Muscle of leg (tissue), 3 donors: ENCODE measurements at regions not wholly inside any gene's neighbourhood (a gene's known extent, or its start where the extent isn't known, plus 50 kb on each side); places are given as distances from the start of the nearest gene placed in this dataset.
"Not testable (repeated sequence)": the region's sequence is repeated elsewhere in the genome, so short reads cannot be mapped to it uniquely, and the experiment has no call there.

Experiments
- DNase-seq: peaks from one replicate; pipeline ENCODE4 v3.0.0; 2013
- H3K27ac ChIP-seq: one replicate; pipeline ENCODE4 v1.5.1; 2013; ENCODE audit warnings: mild to moderate bottlenecking, low read length, control low read depth
- H3K27me3 ChIP-seq: one replicate; pipeline ENCODE4 v1.6.1; 2013; ENCODE audit warnings: low read length; ENCODE audit not compliant: control insufficient read depth, insufficient read depth
- H3K36me3 ChIP-seq: one replicate; pipeline ENCODE4 v1.6.1; 2013; ENCODE audit warnings: low read length; ENCODE audit not compliant: control insufficient read depth, insufficient read depth
- H3K4me1 ChIP-seq: one replicate; pipeline ENCODE4 v1.6.1; 2013; ENCODE audit warnings: low read length; ENCODE audit not compliant: control insufficient read depth, insufficient read depth
- H3K4me3 ChIP-seq: one replicate; pipeline ENCODE4 v1.5.1; 2013; ENCODE audit warnings: low read length, control low read depth
- H3K9me3 ChIP-seq: replicated peaks from 2 replicates; pipeline ENCODE4 v1.6.1; 2013; ENCODE audit warnings: low read depth, low read length; ENCODE audit not compliant: control insufficient read depth
- WGBS: methylation state at CpG from one replicate; pipeline ENCODE4 v1.1.5; 2013; ENCODE audit warnings: missing lambda C conversion rate; ENCODE audit not compliant: insufficient coverage; 5-methylcytosine and 5-hydroxymethylcytosine counted together

DNA sequence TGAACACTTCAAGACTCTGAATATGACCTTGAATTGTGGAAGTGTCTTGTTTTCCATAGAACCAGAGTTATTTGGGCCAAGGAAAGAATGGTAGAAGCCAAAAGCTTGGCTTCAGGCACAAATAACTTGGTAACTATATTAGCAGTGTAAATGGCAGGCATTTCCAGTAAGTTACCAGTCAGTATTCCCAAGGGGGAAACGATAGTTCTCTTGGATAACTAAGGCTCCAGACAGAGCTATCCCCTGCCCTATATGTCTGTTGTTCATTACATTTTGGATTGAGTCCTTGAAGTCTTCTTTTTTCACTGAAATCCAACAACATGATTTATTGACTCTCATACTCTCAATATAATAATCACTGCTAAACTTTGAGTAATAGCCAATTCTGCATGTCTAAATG is 364.1 kb downstream of the MAGEB5 start:
- peak; percentile 12 for DNase-seq
- no peaks in the 10 kb centered on the region for H3K9me3 ChIP-seq
- WGBS, result no CpG with 5 or more reads among the region's 1 CpG
- H3K4me3 ChIP-seq, result no peak overlapping the region
- H3K27ac ChIP-seq, result no peak overlapping the region
- no peaks in the 10 kb centered on the region for H3K36me3 ChIP-seq
- H3K27me3 ChIP-seq, result no peaks in the 10 kb centered on the region
- no peaks in the 10 kb centered on the region for H3K4me1 ChIP-seq

DNA sequence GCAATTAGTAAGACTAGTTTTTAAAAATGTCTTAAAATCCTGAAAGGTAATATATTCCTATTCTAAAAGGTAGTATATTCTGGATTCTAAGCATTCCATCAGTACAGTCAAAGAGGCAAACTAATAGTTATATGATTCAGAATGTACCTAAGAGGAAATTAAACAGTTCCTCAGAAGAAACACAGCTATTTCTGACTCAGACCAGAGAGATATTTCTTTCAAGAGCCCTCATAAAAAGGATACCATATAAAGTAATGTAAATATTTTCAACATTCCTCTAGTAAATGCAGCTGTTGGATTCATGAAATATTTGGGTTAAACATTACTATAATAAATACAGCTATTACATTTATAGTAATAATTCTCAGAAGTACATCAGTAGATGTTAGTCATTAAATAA is 358.3 kb downstream of the MAGEB5 start:
- Histone ChIP-seq H3K4me1 (no peaks in the 10 kb centered on the region), H3K36me3 (no peaks in the 10 kb centered on the region), H3K27ac (no peak overlapping the region), H3K27me3 (no peaks in the 10 kb centered on the region), H3K9me3 (no peaks in the 10 kb centered on the region), H3K4me3 (no peak overlapping the region)
- no peak for DNase-seq

DNA sequence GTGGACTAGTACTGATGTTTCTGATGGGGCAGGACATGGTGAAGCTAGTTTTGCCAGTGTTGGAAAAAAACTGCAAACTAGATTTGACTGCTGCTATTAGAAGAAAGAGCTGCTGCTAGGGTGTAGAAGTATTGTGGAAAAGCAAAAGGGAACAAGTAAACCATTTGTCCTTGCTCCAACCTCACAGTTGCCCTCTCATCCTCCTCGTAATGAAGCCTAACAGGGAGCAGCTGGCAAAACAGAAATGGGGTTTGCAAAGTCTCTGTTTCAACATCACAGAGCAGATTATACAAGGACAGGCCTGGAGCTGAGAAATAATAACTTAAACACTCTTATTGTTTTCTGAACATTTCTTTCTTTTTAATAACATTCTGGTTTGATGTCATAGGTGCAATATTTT is 346.2 kb downstream of the MAGEB5 start:
- 0% methylated on average over 1 of the region's 1 CpG for WGBS
- DNase-seq, result no peak
- Histone ChIP-seq H3K27ac (no peak overlapping the region), H3K9me3 (no peaks in the 10 kb centered on the region), H3K36me3 (no peaks in the 10 kb centered on the region), H3K4me3 (no peak overlapping the region), H3K27me3 (no peaks in the 10 kb centered on the region), H3K4me1 (no peaks in the 10 kb centered on the region)

DNA sequence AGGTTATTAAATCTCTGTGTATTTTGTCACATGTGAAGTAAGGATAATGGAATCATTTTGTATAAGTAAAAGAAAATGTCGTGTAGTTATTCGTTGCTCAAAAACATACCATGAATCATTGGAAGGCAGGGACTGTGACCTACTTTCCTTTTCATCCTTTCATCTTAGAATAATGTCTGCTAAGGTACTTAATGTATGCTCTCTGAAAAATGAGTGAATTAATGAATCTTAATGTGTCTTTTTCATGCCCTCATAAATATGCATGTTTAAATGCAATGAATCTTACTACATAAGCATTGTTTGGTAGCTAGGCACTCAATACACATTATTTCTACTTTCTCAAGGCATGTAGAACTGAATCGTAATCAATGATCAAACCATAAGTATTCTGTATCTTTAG is 343.9 kb downstream of the MAGEB5 start:
- Histone ChIP-seq H3K27ac (no peak overlapping the region), H3K9me3 (peaks cover 4% of the 10 kb centered on the region), H3K36me3 (no peaks in the 10 kb centered on the region), H3K27me3 (peaks cover 2% of the 10 kb centered on the region), H3K4me3 (no peak overlapping the region), H3K4me1 (no peaks in the 10 kb centered on the region)
- WGBS, result no CpG with 5 or more reads among the region's 3 CpGs
- DNase-seq, result no peak

DNA sequence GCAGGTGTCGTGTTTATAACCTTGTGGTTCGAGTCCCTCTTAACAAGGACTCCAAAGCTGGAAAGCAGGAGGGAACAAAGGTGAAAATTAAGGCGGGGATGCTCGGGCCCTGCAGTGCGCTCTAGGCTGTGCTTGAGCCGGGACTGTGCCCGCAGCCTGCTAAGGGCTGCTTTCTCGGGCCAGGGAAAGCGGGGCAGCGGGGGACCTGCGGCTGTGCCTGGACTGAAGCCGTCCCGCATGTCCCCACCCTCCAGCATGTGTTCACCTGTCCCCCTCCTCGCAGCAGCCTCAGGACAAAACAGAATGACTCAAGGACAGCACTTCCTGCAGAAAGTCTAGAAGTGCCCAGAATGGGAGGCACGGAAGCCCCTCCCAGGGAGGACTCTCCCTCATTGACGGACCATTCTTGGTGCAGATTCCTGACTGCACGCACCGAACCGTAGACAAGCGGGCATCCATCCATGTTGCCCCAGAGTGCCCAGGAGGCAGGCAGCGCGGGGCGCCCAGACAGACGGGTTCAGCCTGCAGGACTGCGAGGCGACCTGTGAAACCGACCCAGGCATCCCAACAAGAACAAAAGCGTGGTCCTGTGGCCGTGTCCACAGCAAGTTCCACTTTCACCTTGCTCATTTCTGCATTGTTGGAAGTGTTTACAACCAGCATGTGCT is 342.9 kb downstream of the MAGEB5 start:
- 77% methylated on average over 29 of the region's 29 CpGs for WGBS

DNA sequence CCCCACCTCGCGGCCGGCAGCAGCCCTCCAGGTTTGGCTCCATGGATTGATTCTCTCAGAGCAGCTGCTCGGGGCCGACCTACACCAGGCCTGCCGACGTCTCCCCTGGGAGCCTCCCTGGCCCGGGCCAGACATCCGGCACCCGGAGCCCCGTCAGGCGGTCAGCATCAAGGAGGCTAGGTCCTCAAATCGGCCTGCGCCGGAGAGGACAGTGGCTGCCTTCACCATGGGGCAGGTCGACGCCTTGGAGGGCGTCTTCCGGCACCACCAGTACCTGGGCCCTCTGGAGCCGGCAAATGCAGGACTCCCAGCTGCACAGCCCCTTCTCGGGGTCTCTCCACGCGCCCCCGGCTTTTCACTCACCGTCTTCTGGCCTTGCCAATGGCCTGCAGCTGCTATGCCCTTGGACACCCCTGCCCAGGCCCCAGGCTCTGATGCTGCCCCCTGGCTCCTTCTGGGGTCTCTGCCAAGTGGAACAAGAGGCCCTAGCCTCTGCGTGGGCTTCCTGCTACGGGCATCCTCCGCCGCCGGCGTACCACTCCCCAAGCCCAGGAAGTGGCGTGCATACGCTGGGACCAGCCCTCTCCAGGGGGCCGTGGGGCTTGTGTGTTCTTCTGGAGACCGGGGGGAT is 341.8 kb downstream of the MAGEB5 start:
- Histone ChIP-seq H3K27ac (no peak overlapping the region), H3K4me1 (no peaks in the 10 kb centered on the region), H3K27me3 (peaks cover 2% of the 10 kb centered on the region), H3K4me3 (no peak overlapping the region), H3K36me3 (no peaks in the 10 kb centered on the region), H3K9me3 (peaks cover 4% of the 10 kb centered on the region)
- 89% methylated on average over 32 of the region's 35 CpGs for whole genome bisulfite sequencing
- DNase-seq, result no peak

More for the DNA sequence above, 342.9 kb downstream of the MAGEB5 start:
- Histone ChIP-seq H3K9me3 (peaks cover 4% of the 10 kb centered on the region), H3K27ac (no peak overlapping the region), H3K36me3 (no peaks in the 10 kb centered on the region), H3K27me3 (peaks cover 2% of the 10 kb centered on the region), H3K4me3 (no peak overlapping the region), H3K4me1 (no peaks in the 10 kb centered on the region)
- DNase-seq, result no peak

DNA sequence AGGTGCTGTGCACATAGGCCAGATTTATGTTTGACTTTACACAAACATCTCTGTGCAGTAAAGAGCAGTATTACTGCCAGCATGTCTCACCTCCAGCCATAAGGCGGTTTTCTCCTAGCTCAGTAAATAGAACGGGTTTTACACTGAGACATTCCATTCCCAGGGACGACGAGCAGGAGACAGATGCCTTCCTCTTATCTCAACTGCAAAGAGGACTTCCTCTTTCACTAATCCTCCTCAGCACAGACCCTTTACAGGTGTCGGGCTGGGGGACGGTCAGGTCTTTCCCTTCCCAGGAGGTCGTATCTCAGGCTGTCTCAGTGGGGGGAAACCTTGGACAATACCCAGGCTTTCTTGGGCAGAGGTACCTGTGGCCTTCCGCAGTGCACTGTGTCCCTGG is 309.8 kb downstream of the MAGEB5 start:
- not testable (repeated sequence) for H3K27ac ChIP-seq, H3K9me3 ChIP-seq, H3K4me1 ChIP-seq, H3K4me3 ChIP-seq, DNase-seq, H3K36me3 ChIP-seq, H3K27me3 ChIP-seq
- 43% methylated on average over 2 of the region's 8 CpGs for WGBS

DNA sequence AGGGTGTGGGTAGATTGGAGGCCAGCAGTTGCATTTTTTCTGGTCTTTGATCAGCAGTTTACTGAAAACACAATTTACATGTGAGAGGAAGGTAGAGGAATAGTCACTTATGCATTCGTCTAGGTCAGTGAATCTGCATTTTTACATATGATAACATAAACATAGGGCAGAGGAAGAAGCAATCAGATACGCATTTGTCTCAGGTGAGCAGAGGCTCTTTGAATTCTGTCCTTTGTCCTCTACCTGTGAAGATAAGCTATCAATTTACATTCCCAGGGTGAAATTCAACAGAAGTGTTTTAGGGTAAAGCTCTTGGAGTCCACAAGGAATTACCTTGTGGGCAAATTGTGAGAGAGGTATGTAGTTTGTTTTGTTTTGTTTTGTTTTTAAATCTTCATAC is 306.5 kb downstream of the MAGEB5 start:
- no peaks in the 10 kb centered on the region for H3K27me3 ChIP-seq
- H3K4me1 ChIP-seq, result no peaks in the 10 kb centered on the region
- no peak overlapping the region for H3K27ac ChIP-seq
- no peak overlapping the region for H3K4me3 ChIP-seq
- no CpG with 5 or more reads among the region's 2 CpGs for WGBS
- no peak for DNase-seq
- H3K36me3 ChIP-seq, result no peaks in the 10 kb centered on the region
- H3K9me3 ChIP-seq, result no peaks in the 10 kb centered on the region

DNA sequence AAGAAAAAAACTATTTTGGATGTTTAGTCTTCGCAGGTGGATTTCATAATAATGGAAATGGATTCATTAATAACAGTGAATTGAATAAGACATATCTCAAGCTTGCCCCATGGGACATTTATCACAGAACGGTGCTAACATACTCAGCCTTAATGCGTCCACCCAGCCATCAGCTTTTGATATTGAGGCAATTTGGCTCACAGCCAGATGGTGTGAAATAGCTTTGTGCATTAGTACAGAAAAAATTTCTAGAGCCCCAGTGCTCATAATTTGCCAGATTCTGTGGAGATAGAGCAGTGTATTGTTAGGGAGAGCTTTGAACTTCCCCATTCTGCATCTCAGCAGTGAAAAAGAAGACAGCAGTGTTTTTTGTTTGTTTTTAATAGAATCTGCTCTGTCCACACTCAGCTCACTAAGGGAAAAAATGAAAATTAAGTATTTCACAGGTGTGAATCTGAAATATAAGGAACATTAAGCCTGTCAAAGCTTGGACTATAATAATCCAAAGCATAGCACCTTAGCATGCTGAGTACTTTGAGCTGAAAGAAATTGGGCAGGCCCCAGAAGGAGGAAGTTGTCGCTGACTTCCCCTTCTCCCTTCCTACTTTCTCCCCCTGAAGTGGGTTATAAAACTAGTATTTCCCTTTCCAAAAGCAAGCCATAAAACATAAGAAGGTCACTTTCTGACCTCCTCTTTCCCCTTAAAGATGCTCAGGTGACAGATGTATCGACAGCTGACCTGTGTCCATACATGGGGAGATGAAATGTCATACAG is 295.8 kb downstream of the MAGEB5 start:
- H3K4me3 ChIP-seq, result no peak overlapping the region
- H3K9me3 ChIP-seq, result no peaks in the 10 kb centered on the region
- H3K36me3 ChIP-seq, result no peaks in the 10 kb centered on the region
- H3K4me1 ChIP-seq, result no peaks in the 10 kb centered on the region
- peak; percentile 4 for DNase-seq
- H3K27ac ChIP-seq, result no peak overlapping the region
- WGBS, result 40% methylated on average over 1 of the region's 5 CpGs
- H3K27me3 ChIP-seq, result no peaks in the 10 kb centered on the region

DNA sequence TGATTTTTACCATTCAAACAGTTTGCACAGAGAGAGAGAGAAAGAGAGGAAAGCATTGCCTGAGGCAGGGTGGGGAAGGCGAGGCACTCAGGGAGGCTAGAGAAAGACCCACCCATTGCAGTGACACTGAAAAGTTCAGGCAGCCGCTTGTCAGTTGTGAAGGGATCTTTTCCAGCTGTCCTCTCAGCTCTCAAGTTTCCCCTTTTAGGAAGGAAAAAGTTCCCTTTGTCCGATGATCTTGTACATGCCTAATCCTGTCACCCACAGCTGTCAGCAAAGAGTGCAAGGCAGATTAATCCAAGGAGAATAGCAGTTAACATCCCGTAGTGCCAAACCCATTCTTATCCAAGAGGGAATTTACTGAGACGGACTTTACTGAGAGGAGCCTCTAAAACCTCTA is 255.0 kb downstream of the MAGEB5 start:
- Histone ChIP-seq H3K27me3 (no peaks in the 10 kb centered on the region), H3K36me3 (no peaks in the 10 kb centered on the region), H3K4me1 (no peaks in the 10 kb centered on the region), H3K4me3 (no peak overlapping the region), H3K9me3 (no peaks in the 10 kb centered on the region), H3K27ac (no peak overlapping the region)
- 59% methylated on average over 4 of the region's 5 CpGs for WGBS
- peak; percentile 3 for DNase-seq
